ENCODE measurements at regions not wholly inside any gene's neighbourhood (a gene's known extent, or its start where the extent isn't known, plus 50 kb on each side); places are given as distances from the start of the nearest gene placed in this dataset.
"Not testable (repeated sequence)": the region's sequence is repeated elsewhere in the genome, so short reads cannot be mapped to it uniquely, and the experiment has no call there.

GRCh38 chr5:111942661-111943401 is 185.8 kb upstream of the NREP start:
- DNase-seq (ENCODE audit: low spot score), result no peak

- no peak for DNase-seq (ENCODE audit: low spot score)
Observed at GRCh38 chr5:111942201-111942600, 185.2 kb upstream of the NREP start.

GRCh38 chr5:111937094-111937493 is 180.1 kb upstream of the NREP start:
- DNase-seq (ENCODE audit: low spot score), result no peak

GRCh38 chr5:111935835-111936234 is 178.8 kb upstream of the NREP start:
- DNase-seq (ENCODE audit: low spot score), result no peak

GRCh38 chr5:111935009-111935408 is 178.0 kb upstream of the NREP start:
- no peak for DNase-seq (ENCODE audit: low spot score)

- DNase-seq (ENCODE audit: low spot score), result no peak
Observed at GRCh38 chr5:111934511-111934910, 177.5 kb upstream of the NREP start.

- no peak for DNase-seq (ENCODE audit: low spot score)
Observed at GRCh38 chr5:111933086-111933485, 176.1 kb upstream of the NREP start.

GRCh38 chr5:111932628-111933027 is 175.6 kb upstream of the NREP start:
- no peak for DNase-seq (ENCODE audit: low spot score)

- no peak for DNase-seq (ENCODE audit: low spot score)
Observed at GRCh38 chr5:111932199-111932598, 175.2 kb upstream of the NREP start.

GRCh38 chr5:111931655-111932054 is 174.7 kb upstream of the NREP start:
- no peak for DNase-seq (ENCODE audit: low spot score)

- DNase-seq (ENCODE audit: low spot score), result no peak
Observed at GRCh38 chr5:111930905-111931461, 174.0 kb upstream of the NREP start.

GRCh38 chr5:111930449-111930848 is 173.5 kb upstream of the NREP start:
- DNase-seq (ENCODE audit: low spot score), result no peak

GRCh38 chr5:111929867-111930266 is 172.9 kb upstream of the NREP start:
- DNase-seq (ENCODE audit: low spot score), result no peak

GRCh38 chr5:111929261-111929660 is 172.3 kb upstream of the NREP start:
- no peak for DNase-seq (ENCODE audit: low spot score)

- DNase-seq (ENCODE audit: low spot score), result no peak
Observed at GRCh38 chr5:111928511-111928910, 171.5 kb upstream of the NREP start.

GRCh38 chr5:111927191-111927590 is 170.2 kb upstream of the NREP start:
- DNase-seq (ENCODE audit: low spot score), result no peak

- no peak for DNase-seq (ENCODE audit: low spot score)
Observed at GRCh38 chr5:111926026-111926425, 169.0 kb upstream of the NREP start.

- no peak for DNase-seq (ENCODE audit: low spot score)
Observed at GRCh38 chr5:111922344-111922743, 165.3 kb upstream of the NREP start.

GRCh38 chr5:111921691-111922090 is 164.7 kb upstream of the NREP start:
- not testable (repeated sequence) for DNase-seq (ENCODE audit: low spot score)

- no peak for DNase-seq (ENCODE audit: low spot score)
Observed at GRCh38 chr5:111914966-111915636, 158.1 kb upstream of the NREP start.

GRCh38 chr5:111902436-111902835 is 145.4 kb upstream of the NREP start:
- DNase-seq (ENCODE audit: low spot score), result no peak

GRCh38 chr5:111901296-111901695 is 144.3 kb upstream of the NREP start:
- DNase-seq (ENCODE audit: low spot score), result no peak

- DNase-seq (ENCODE audit: low spot score), result no peak
Observed at GRCh38 chr5:111892949-111893348, 136.0 kb upstream of the NREP start.
